ENCODE measurements at regions not wholly inside any gene's neighbourhood (a gene's known extent, or its start where the extent isn't known, plus 50 kb on each side); places are given as distances from the start of the nearest gene placed in this dataset.

- Histone ChIP-seq H3K4me1 (ENCODE audit: insufficient read depth) (peaks cover 41% of the 10 kb centered on the region), H2AFZ (no peak overlapping the region), H3K36me3 (replicated peaks; ENCODE audit: insufficient read depth, low read depth) (no peaks in the 10 kb centered on the region), H3K27ac (peak overlapping the region; percentile 88), H3K4me2 (no peak overlapping the region), H3K27me3 (no peaks in the 10 kb centered on the region), H4K20me1 (ENCODE audit: insufficient read depth, poor library complexity, severe bottlenecking) (no peaks in the 10 kb centered on the region), H3K79me2 (no peaks in the 10 kb centered on the region), H3K4me3 (no peak overlapping the region), H3K9me2 (replicated peaks; ENCODE audit: insufficient read depth) (no peaks in the 10 kb centered on the region), H3K9me3 (ENCODE audit: low read depth) (no peaks in the 10 kb centered on the region)
- DNase-seq (ENCODE audit: low spot score): no peak
- TF ChIP-seq CTCF (IDR thresholded peaks at IDR 0.05; ENCODE audit: poor library complexity) (no peak), EZH2 (IDR thresholded peaks at IDR 0.05; ENCODE audit: borderline replicate concordance) (no peak), EZH2phosphoT487 (IDR thresholded peaks at IDR 0.05; ENCODE audit: low read depth, severe bottlenecking, unreplicated experiment) (no peak)
- WGBS (ENCODE audit: low lambda C conversion rate, missing lambda C conversion rate): 95% methylated on average over 10 of the region's 10 CpGs
These were observed 89.1 kb upstream of the ERRFI1 start for GRCh38 chr1:8115031-8115768.

- H3K4me2 ChIP-seq: no peak overlapping the region
- peak overlapping the region; percentile 15 for H3K27ac ChIP-seq
- no peak overlapping the region for H2AFZ ChIP-seq
- H3K79me2 ChIP-seq: no peaks in the 10 kb centered on the region
- no peaks in the 10 kb centered on the region for H4K20me1 ChIP-seq (ENCODE audit: insufficient read depth, poor library complexity, severe bottlenecking)
- H3K9me3 ChIP-seq (ENCODE audit: low read depth): no peaks in the 10 kb centered on the region
- H3K4me3 ChIP-seq: no peak overlapping the region
- no peaks in the 10 kb centered on the region for H3K9me2 ChIP-seq (replicated peaks; ENCODE audit: insufficient read depth)
- peaks cover 36% of the 10 kb centered on the region for H3K4me1 ChIP-seq (ENCODE audit: insufficient read depth)
- DNase-seq (ENCODE audit: low spot score): no peak
- no peaks in the 10 kb centered on the region for H3K27me3 ChIP-seq
- H3K36me3 ChIP-seq (replicated peaks; ENCODE audit: insufficient read depth, low read depth): no peaks in the 10 kb centered on the region
- 66% methylated on average over 17 of the region's 17 CpGs for WGBS (ENCODE audit: low lambda C conversion rate, missing lambda C conversion rate)
- TF ChIP-seq EZH2phosphoT487 (IDR thresholded peaks at IDR 0.05; ENCODE audit: low read depth, severe bottlenecking, unreplicated experiment) (no peak), EZH2 (IDR thresholded peaks at IDR 0.05; ENCODE audit: borderline replicate concordance) (no peak), CTCF (IDR thresholded peaks at IDR 0.05; ENCODE audit: poor library complexity) (no peak)
These were observed 87.4 kb upstream of the ERRFI1 start for GRCh38 chr1:8113262-8114220.

GRCh38 chr1:8112611-8113261 is 86.6 kb upstream of the ERRFI1 start:
- TF ChIP-seq CTCF (IDR thresholded peaks at IDR 0.05; ENCODE audit: poor library complexity): no peak
- no peak for TF ChIP-seq EZH2phosphoT487 (IDR thresholded peaks at IDR 0.05; ENCODE audit: low read depth, severe bottlenecking, unreplicated experiment)
- TF ChIP-seq EZH2 (IDR thresholded peaks at IDR 0.05; ENCODE audit: borderline replicate concordance): no peak
- no peak overlapping the region for H3K27ac ChIP-seq
- 92% methylated on average over 11 of the region's 11 CpGs for WGBS (ENCODE audit: low lambda C conversion rate, missing lambda C conversion rate)
- H4K20me1 ChIP-seq (ENCODE audit: insufficient read depth, poor library complexity, severe bottlenecking): no peaks in the 10 kb centered on the region
- no peaks in the 10 kb centered on the region for H3K27me3 ChIP-seq
- no peaks in the 10 kb centered on the region for H3K9me3 ChIP-seq (ENCODE audit: low read depth)
- no peak overlapping the region for H3K4me3 ChIP-seq
- H3K9me2 ChIP-seq (replicated peaks; ENCODE audit: insufficient read depth): no peaks in the 10 kb centered on the region
- no peaks in the 10 kb centered on the region for H3K36me3 ChIP-seq (replicated peaks; ENCODE audit: insufficient read depth, low read depth)
- no peaks in the 10 kb centered on the region for H3K79me2 ChIP-seq
- H3K4me2 ChIP-seq: no peak overlapping the region
- DNase-seq (ENCODE audit: low spot score): no peak
- peaks cover 28% of the 10 kb centered on the region for H3K4me1 ChIP-seq (ENCODE audit: insufficient read depth)
- no peak overlapping the region for H2AFZ ChIP-seq

Data from hepatocyte (in vitro differentiated cells).